Neural progenitor cell (in vitro differentiated cells): ENCODE measurements at regions not wholly inside any gene's neighbourhood (a gene's known extent, or its start where the extent isn't known, plus 50 kb on each side); places are given as distances from the start of the nearest gene placed in this dataset.

ENCODE experiments used
- DNase-seq: peaks from one replicate; pipeline ENCODE4 v3.0.0-alpha.2; 2016; ENCODE audit warnings: low spot score
- H2AFZ ChIP-seq: fragments of 200-600 bp; sonication (generic); replicated peaks from 2 replicates; pipeline ENCODE4 v1.6.1; 2016; ENCODE audit warnings: antibody characterized with exemption
- H3F3A ChIP-seq: fragments of 200-600 bp; sonication (generic); 2 replicates; pipeline ENCODE4 v1.6.1; 2016; ENCODE audit warnings: antibody characterized with exemption, low read depth
- H3K27ac ChIP-seq: fragments of 200-600 bp; sonication (generic); 2 replicates; pipeline ENCODE4 v1.5.1; 2016; ENCODE audit warnings: mild to moderate bottlenecking
- H3K27me3 ChIP-seq: fragments of 200-600 bp; sonication (generic); 2 replicates; pipeline ENCODE4 v1.6.1; 2016; ENCODE audit warnings: mild to moderate bottlenecking, moderate library complexity
- H3K36me3 ChIP-seq: fragments of 200-600 bp; sonication (generic); 2 replicates; pipeline ENCODE4 v1.5.1; 2016
- H3K4me1 ChIP-seq: fragments of 200-600 bp; sonication (generic); 2 replicates; pipeline ENCODE4 v1.6.1; 2016; ENCODE audit warnings: mixed run types
- H3K4me2 ChIP-seq: fragments of 200-600 bp; sonication (generic); 2 replicates; pipeline ENCODE4 v1.6.1; 2016
- H3K4me3 ChIP-seq: fragments of 200-600 bp; sonication (generic); 2 replicates; pipeline ENCODE4 v1.5.1; 2016
- H3K79me2 ChIP-seq: fragments of 200-600 bp; sonication (generic); 2 replicates; pipeline ENCODE4 v1.6.1; 2016; ENCODE audit warnings: low read depth
- H3K9ac ChIP-seq: fragments of 200-600 bp; sonication (generic); 2 replicates; pipeline ENCODE4 v1.6.1; 2016
- H3K9me3 ChIP-seq: fragments of 200-600 bp; sonication (generic); 2 replicates; pipeline ENCODE4 v1.5.1; 2016; ENCODE audit warnings: low read depth
- H4K20me1 ChIP-seq: fragments of 200-600 bp; sonication (generic); 2 replicates; pipeline ENCODE4 v1.6.1; 2016; ENCODE audit warnings: low read depth
- H3K27ac Mint-ChIP-seq: 3 replicates; pipeline ENCODE4 v1.8.0; 2021; ENCODE audit warnings: mixed read lengths
- H3K27me3 Mint-ChIP-seq: 2 replicates; pipeline ENCODE4 v1.8.0; 2022; ENCODE audit warnings: low read depth, mild to moderate bottlenecking, inconsistent platforms, moderate library complexity, mixed read lengths; ENCODE audit not compliant: insufficient read depth
- H3K36me3 Mint-ChIP-seq: 3 replicates; pipeline ENCODE4 v1.8.0; 2021; ENCODE audit warnings: mixed read lengths
- H3K4me1 Mint-ChIP-seq: 3 replicates; pipeline ENCODE4 v1.8.0; 2021; ENCODE audit warnings: mixed read lengths
- H3K4me3 Mint-ChIP-seq: 3 replicates; pipeline ENCODE4 v1.8.0; 2021; ENCODE audit warnings: mild to moderate bottlenecking, moderate library complexity, mixed read lengths
- H3K9me3 Mint-ChIP-seq: 3 replicates; pipeline ENCODE4 v1.8.0; 2020; ENCODE audit warnings: mixed read lengths
- CTCF ChIP-seq: fragments of 200-600 bp; sonication (generic); IDR thresholded peaks from 2 replicates; pipeline ENCODE4 v1.5.1; 2017; ENCODE audit warnings: antibody characterized with exemption, mild to moderate bottlenecking
- EZH2 ChIP-seq: fragments of 200-600 bp; sonication (generic); IDR thresholded peaks from 2 replicates; pipeline ENCODE4 v1.6.1; 2017; ENCODE audit warnings: antibody characterized with exemption, mild to moderate bottlenecking, moderate library complexity
- EZH2phosphoT487 ChIP-seq: fragments of 200-600 bp; sonication (generic); IDR thresholded peaks from 2 replicates; pipeline ENCODE4 v1.6.1; 2017; ENCODE audit warnings: antibody characterized with exemption

DNA sequence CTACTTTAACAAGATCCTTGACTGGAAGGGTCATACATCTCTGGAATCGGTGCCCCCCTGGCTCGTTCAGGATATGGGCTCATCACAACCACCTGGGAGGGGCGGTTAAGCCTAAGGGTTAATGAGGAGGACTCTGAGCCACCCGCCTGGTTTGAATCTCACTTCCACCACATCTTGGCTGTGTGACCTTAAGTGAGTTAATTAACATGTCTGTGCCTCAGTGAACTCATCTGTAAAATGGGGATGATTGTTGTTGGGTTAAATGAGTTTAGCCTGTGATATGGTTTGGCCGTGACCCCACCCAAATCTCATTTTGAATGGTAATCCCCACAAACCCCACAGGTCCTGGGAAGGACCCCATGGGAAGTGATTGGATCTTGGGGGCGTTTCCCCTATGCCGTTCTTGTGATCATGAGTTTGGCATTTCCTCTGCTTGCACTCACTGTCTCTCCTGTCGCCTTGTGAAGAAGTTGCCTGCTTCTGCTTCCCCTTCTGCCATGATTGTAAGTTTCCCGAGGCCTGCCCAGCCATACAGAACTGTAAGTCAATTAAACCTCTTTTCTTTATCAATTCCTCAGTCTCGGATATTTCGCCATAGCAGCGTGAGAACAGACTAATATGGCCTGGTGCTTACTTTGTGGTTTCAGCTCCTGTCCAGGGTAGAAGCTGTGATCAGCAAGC, 214.0 kb upstream of the CIBAR2 start:
- Histone ChIP-seq H3K79me2 (no peaks in the 10 kb centered on the region), H4K20me1 (peaks cover 21% of the 10 kb centered on the region), H3K27me3 (peaks cover 10% of the 10 kb centered on the region), H3F3A (peaks cover 45% of the 10 kb centered on the region), H3K9me3 (no peaks in the 10 kb centered on the region), H3K4me2 (no peak overlapping the region), H3K4me3 (no peak overlapping the region), H2AFZ (no peak overlapping the region), H3K27ac (no peak overlapping the region), H3K4me1 (peaks cover 31% of the 10 kb centered on the region), H3K9ac (no peak overlapping the region), H3K36me3 (no peaks in the 10 kb centered on the region)
- Mint-ChIP-seq H3K4me3 (no peak overlapping the region), H3K4me1 (peaks cover 50% of the 10 kb centered on the region), H3K36me3 (no peaks in the 10 kb centered on the region), H3K27ac (peak overlapping the region; percentile 6), H3K27me3 (peaks cover 28% of the 10 kb centered on the region), H3K9me3 (peaks cover 2% of the 10 kb centered on the region)
- no peak for DNase-seq
- no peak for TF ChIP-seq EZH2
- no peak for TF ChIP-seq EZH2phosphoT487
- no peak for TF ChIP-seq CTCF

DNA sequence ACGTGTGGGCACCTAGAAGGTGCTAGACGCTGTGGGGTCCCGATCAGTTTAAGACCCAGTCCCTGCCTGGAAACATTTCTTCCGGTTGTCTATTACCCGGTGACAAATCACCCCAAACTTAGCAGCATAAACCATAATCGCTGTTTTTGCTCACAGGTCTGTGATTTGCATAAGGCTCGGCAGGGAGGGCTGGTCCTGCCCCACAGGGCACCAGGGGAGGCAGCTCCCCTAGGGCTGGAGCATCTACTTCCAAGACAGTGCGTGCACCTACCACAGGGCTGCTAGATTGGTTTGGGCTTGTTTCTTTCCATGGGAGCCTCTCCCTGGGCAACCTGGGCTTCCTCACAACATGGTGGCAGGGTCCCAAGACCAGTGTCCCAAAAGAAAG, 214.5 kb upstream of the CIBAR2 start:
- Histone ChIP-seq H4K20me1 (peaks cover 21% of the 10 kb centered on the region), H3K36me3 (no peaks in the 10 kb centered on the region), H3K4me1 (peaks cover 31% of the 10 kb centered on the region), H3F3A (peaks cover 47% of the 10 kb centered on the region), H3K27me3 (peaks cover 11% of the 10 kb centered on the region), H2AFZ (no peak overlapping the region), H3K4me2 (no peak overlapping the region), H3K9ac (no peak overlapping the region), H3K9me3 (no peaks in the 10 kb centered on the region), H3K79me2 (no peaks in the 10 kb centered on the region), H3K27ac (no peak overlapping the region), H3K4me3 (no peak overlapping the region)
- Mint-ChIP-seq H3K27me3 (peaks cover 28% of the 10 kb centered on the region), H3K27ac (peak overlapping the region; percentile 6), H3K4me1 (peaks cover 46% of the 10 kb centered on the region), H3K4me3 (no peak overlapping the region), H3K9me3 (peaks cover 2% of the 10 kb centered on the region), H3K36me3 (no peaks in the 10 kb centered on the region)
- DNase-seq: no peak
- TF ChIP-seq EZH2 (no peak), CTCF (no peak), EZH2phosphoT487 (no peak)

GRCh38 chr16:85327731-85328675, 215.7 kb upstream of the CIBAR2 start:
- Histone ChIP-seq H3K27me3 (peaks cover 23% of the 10 kb centered on the region), H3K9ac (no peak overlapping the region), H2AFZ (no peak overlapping the region), H3K79me2 (no peaks in the 10 kb centered on the region), H3F3A (peaks cover 49% of the 10 kb centered on the region), H3K4me1 (peaks cover 38% of the 10 kb centered on the region), H3K9me3 (no peaks in the 10 kb centered on the region), H3K36me3 (no peaks in the 10 kb centered on the region), H3K27ac (peak overlapping the region; percentile 94), H3K4me3 (peak overlapping the region; percentile 40), H3K4me2 (peak overlapping the region; percentile 80), H4K20me1 (peaks cover 21% of the 10 kb centered on the region)
- H3K27ac Mint-ChIP-seq: peak overlapping the region; percentile 94
- H3K4me1 Mint-ChIP-seq: peaks cover 53% of the 10 kb centered on the region
- H3K4me3 Mint-ChIP-seq: peak overlapping the region; percentile 75
- H3K9me3 Mint-ChIP-seq: peaks cover 2% of the 10 kb centered on the region
- H3K36me3 Mint-ChIP-seq: no peaks in the 10 kb centered on the region
- H3K27me3 Mint-ChIP-seq: peaks cover 31% of the 10 kb centered on the region
- TF ChIP-seq EZH2 (no peak), EZH2phosphoT487 (no peak), CTCF (no peak)
- peak; percentile 96 for DNase-seq
